LNCaP clone FGC (cell line): ENCODE measurements at regions not wholly inside any gene's neighbourhood (a gene's known extent, or its start where the extent isn't known, plus 50 kb on each side); places are given as distances from the start of the nearest gene placed in this dataset.
"Not testable (repeated sequence)": the region's sequence is repeated elsewhere in the genome, so short reads cannot be mapped to it uniquely, and the experiment has no call there.

Source experiments
- DNase-seq: peaks from one replicate; pipeline ENCODE4 v3.0.0-alpha.2; 2011; ENCODE audit warnings: low read depth
- H3K4me3 ChIP-seq: 2 replicates; pipeline ENCODE4 v1.5.1; 2011; ENCODE audit warnings: mild to moderate bottlenecking, low read depth, low read length, control low read depth
- CTCF ChIP-seq: IDR thresholded peaks from 2 replicates; pipeline ENCODE4 v1.5.1; 2012; ENCODE audit warnings: mild to moderate bottlenecking; ENCODE audit not compliant: control insufficient read depth, insufficient read depth; ENCODE audit errors: extremely low read depth

GRCh38 chr5:23742701-23743100 lies 235.3 kb downstream of the PRDM9 start:
- no peak overlapping the region for H3K4me3 ChIP-seq
- peak; percentile 42 for TF ChIP-seq CTCF
- no peak for DNase-seq

- H3K4me3 ChIP-seq, result no peak overlapping the region
- TF ChIP-seq CTCF, result no peak
- DNase-seq, result no peak
These were observed 248.5 kb downstream of the PRDM9 start for GRCh38 chr5:23755906-23756305.

- H3K4me3 ChIP-seq, result no peak overlapping the region
- no peak for DNase-seq
- no peak for TF ChIP-seq CTCF
These were observed 249.4 kb downstream of the PRDM9 start for GRCh38 chr5:23756779-23757178.

- H3K4me3 ChIP-seq, result no peak overlapping the region
- no peak for TF ChIP-seq CTCF
- no peak for DNase-seq
These were observed 255.8 kb downstream of the PRDM9 start for GRCh38 chr5:23763170-23763569.

- DNase-seq, result peak; percentile 8
- TF ChIP-seq CTCF, result no peak
- no peak overlapping the region for H3K4me3 ChIP-seq
These were observed 269.3 kb downstream of the PRDM9 start for GRCh38 chr5:23776684-23777083.

- H3K4me3 ChIP-seq, DNase-seq: not testable (repeated sequence)
- TF ChIP-seq CTCF, result 0 out of 2 replicates have a peak, but pooled peaks have one; percentile 20
These were observed 292.9 kb downstream of the PRDM9 start for GRCh38 chr5:23800307-23800706.

- peak; percentile 63 for DNase-seq
- no peak overlapping the region for H3K4me3 ChIP-seq
- TF ChIP-seq CTCF, result peak; percentile 68
These were observed 313.5 kb downstream of the PRDM9 start for GRCh38 chr5:23820765-23821471.
